HG02884 (cell line): ENCODE measurements at regions not wholly inside any gene's neighbourhood (a gene's known extent, or its start where the extent isn't known, plus 50 kb on each side); places are given as distances from the start of the nearest gene placed in this dataset.

Experiments used
- ATAC-seq: cut with Tn5 transposase; IDR thresholded peaks from one replicate; pipeline ENCODE4 v1.9.1; 2021; ENCODE audit warnings: mild to moderate bottlenecking, moderate library complexity; ENCODE audit not compliant: unreplicated experiment

- no peak for ATAC-seq
These were observed 1034.0 kb downstream of the TLE4 start for GRCh38 chr9:80605793-80606192.

GRCh38 chr9:80605129-80605528, 1033.4 kb downstream of the TLE4 start:
- ATAC-seq: no peak

- ATAC-seq: no peak
These were observed 1030.5 kb downstream of the TLE4 start for GRCh38 chr9:80602291-80602690.

- no peak for ATAC-seq
These were observed 1024.8 kb downstream of the TLE4 start for GRCh38 chr9:80596579-80596978.

GRCh38 chr9:80595192-80595591, 1023.4 kb downstream of the TLE4 start:
- no peak for ATAC-seq

GRCh38 chr9:80592413-80592812, 1020.6 kb downstream of the TLE4 start:
- ATAC-seq: no peak

GRCh38 chr9:80586786-80587330, 1015.1 kb downstream of the TLE4 start:
- no peak for ATAC-seq

GRCh38 chr9:80571953-80572352, 1000.2 kb downstream of the TLE4 start:
- ATAC-seq: no peak

- ATAC-seq: no peak
These were observed 997.5 kb downstream of the TLE4 start for GRCh38 chr9:80569236-80569635.

- no peak for ATAC-seq
These were observed 989.8 kb downstream of the TLE4 start for GRCh38 chr9:80561526-80561925.

- ATAC-seq: no peak
These were observed 989.2 kb downstream of the TLE4 start for GRCh38 chr9:80560976-80561375.

- no peak for ATAC-seq
These were observed 985.5 kb downstream of the TLE4 start for GRCh38 chr9:80557256-80557655.

- no peak for ATAC-seq
These were observed 984.9 kb downstream of the TLE4 start for GRCh38 chr9:80556631-80557030.

- ATAC-seq: no peak
These were observed 984.1 kb downstream of the TLE4 start for GRCh38 chr9:80555782-80556325.

- ATAC-seq: no peak
These were observed 983.1 kb downstream of the TLE4 start for GRCh38 chr9:80554856-80555255.

- no peak for ATAC-seq
These were observed 982.5 kb downstream of the TLE4 start for GRCh38 chr9:80554301-80554700.

- no peak for ATAC-seq
These were observed 981.2 kb downstream of the TLE4 start for GRCh38 chr9:80552931-80553330.

- ATAC-seq: no peak
These were observed 978.4 kb downstream of the TLE4 start for GRCh38 chr9:80550181-80550580.

- no peak for ATAC-seq
These were observed 975.8 kb downstream of the TLE4 start for GRCh38 chr9:80547613-80548012.

GRCh38 chr9:80540387-80540786, 968.6 kb downstream of the TLE4 start:
- ATAC-seq: no peak

GRCh38 chr9:80538976-80539375, 967.2 kb downstream of the TLE4 start:
- no peak for ATAC-seq

- ATAC-seq: no peak
These were observed 950.7 kb downstream of the TLE4 start for GRCh38 chr9:80522465-80522864.

- ATAC-seq: no peak
These were observed 949.4 kb downstream of the TLE4 start for GRCh38 chr9:80521151-80521550.
